GM23248 (cell line): ENCODE measurements at regions not wholly inside any gene's neighbourhood (a gene's known extent, or its start where the extent isn't known, plus 50 kb on each side); places are given as distances from the start of the nearest gene placed in this dataset.

Experiments used
- DNase-seq: peaks from one replicate; pipeline ENCODE4 v3.0.0-alpha.2; 2015
- H2AFZ ChIP-seq: fragments of 200-600 bp; sonication (generic); 2 replicates; pipeline ENCODE4 v1.6.1; 2016; ENCODE audit warnings: antibody characterized with exemption
- H3F3A ChIP-seq: fragments of 200-600 bp; sonication (generic); 2 replicates; pipeline ENCODE4 v1.6.1; 2016; ENCODE audit warnings: mild to moderate bottlenecking, antibody characterized with exemption, mixed run types; ENCODE audit not compliant: insufficient read depth
- H3K27ac ChIP-seq: fragments of 200-600 bp; sonication (generic); 2 replicates; pipeline ENCODE4 v1.5.1; 2016; ENCODE audit warnings: mild to moderate bottlenecking
- H3K27me3 ChIP-seq: fragments of 200-600 bp; sonication (generic); replicated peaks from 2 replicates; pipeline ENCODE4 v1.6.1; 2016; ENCODE audit warnings: mild to moderate bottlenecking; ENCODE audit not compliant: insufficient read depth
- H3K36me3 ChIP-seq: fragments of 200-600 bp; sonication (generic); 2 replicates; pipeline ENCODE4 v1.6.1; 2016; ENCODE audit warnings: low read depth, mild to moderate bottlenecking
- H3K4me1 ChIP-seq: fragments of 200-600 bp; sonication (generic); 2 replicates; pipeline ENCODE4 v1.6.1; 2016; ENCODE audit warnings: mild to moderate bottlenecking; ENCODE audit not compliant: insufficient read depth
- H3K4me2 ChIP-seq: fragments of 200-600 bp; sonication (generic); one replicate; pipeline ENCODE4 v1.6.1; 2016; ENCODE audit warnings: mild to moderate bottlenecking; ENCODE audit not compliant: unreplicated experiment
- H3K4me3 ChIP-seq: fragments of 200-600 bp; sonication (generic); 2 replicates; pipeline ENCODE4 v1.5.1; 2016; ENCODE audit warnings: mild to moderate bottlenecking
- H3K79me2 ChIP-seq: fragments of 200-600 bp; sonication (generic); 2 replicates; pipeline ENCODE4 v1.6.1; 2016; ENCODE audit warnings: mild to moderate bottlenecking; ENCODE audit not compliant: insufficient read depth
- H3K9ac ChIP-seq: fragments of 200-600 bp; sonication (generic); 2 replicates; pipeline ENCODE4 v1.6.1; 2016; ENCODE audit warnings: mild to moderate bottlenecking
- H3K9me2 ChIP-seq: fragments of 200-600 bp; sonication (generic); 2 replicates; pipeline ENCODE4 v1.6.1; 2016; ENCODE audit warnings: mixed run types, mild to moderate bottlenecking, moderate library complexity; ENCODE audit not compliant: insufficient read depth
- H3K9me3 ChIP-seq: fragments of 200-600 bp; sonication (generic); one replicate; pipeline ENCODE4 v1.6.1; 2017; ENCODE audit warnings: low read depth
- H4K20me1 ChIP-seq: fragments of 200-600 bp; sonication (generic); 2 replicates; pipeline ENCODE4 v1.6.0; 2016; ENCODE audit not compliant: insufficient read depth
- EZH2 ChIP-seq: fragments of 200-600 bp; sonication (generic); IDR thresholded peaks from 2 replicates; pipeline ENCODE4 v1.6.1; 2018; ENCODE audit warnings: antibody characterized with exemption, mild to moderate bottlenecking; ENCODE audit not compliant: insufficient read depth, poor library complexity, severe bottlenecking
- EZH2phosphoT487 ChIP-seq: fragments of 200-600 bp; sonication (generic); IDR thresholded peaks from 2 replicates; pipeline ENCODE4 v1.6.1; 2018; ENCODE audit warnings: antibody characterized with exemption, moderate library complexity, mild to moderate bottlenecking, low read depth; ENCODE audit not compliant: insufficient read depth
- WGBS, 2 experiments: methylation state at CpG; one replicate each; pipeline ENCODE4 v1.1.6; 2015 to 2017; ENCODE audit warnings: low lambda C conversion rate in 2 of 2, low coverage in 1 of 2; ENCODE audit errors: missing lambda C conversion rate in 2 of 2; 5-methylcytosine and 5-hydroxymethylcytosine counted together
- in situ Hi-C: fragments of 300-500 bp; cut with MboI; formaldehyde crosslinking; loops from 2 replicates; pipeline ENCODE4 v1.15.0; 2020

- Histone ChIP-seq H3F3A (no peaks in the 10 kb centered on the region), H4K20me1 (no peaks in the 10 kb centered on the region), H3K9me3 (no peaks in the 10 kb centered on the region), H3K27ac (no peak overlapping the region), H3K9me2 (no peaks in the 10 kb centered on the region), H3K79me2 (no peaks in the 10 kb centered on the region), H2AFZ (no peak overlapping the region), H3K27me3 (peaks cover 20% of the 10 kb centered on the region; the same call in 1 of the 2 replicates), H3K4me1 (no peaks in the 10 kb centered on the region), H3K4me3 (no peak overlapping the region), H3K4me2 (no peak overlapping the region), H3K36me3 (no peaks in the 10 kb centered on the region), H3K9ac (no peak overlapping the region)
- WGBS, 2 experiments = 2 to 15% methylated on average over 1 of the region's 1 CpG
- TF ChIP-seq EZH2 = no peak
- TF ChIP-seq EZH2phosphoT487 = no peak
- in situ Hi-C loops = no loop called here
- DNase-seq = no peak
These were observed 95.7 kb downstream of the ICOS start for GRCh38 chr2:204032301-204032700.

- TF ChIP-seq EZH2phosphoT487 = no peak
- no peak for TF ChIP-seq EZH2
- Histone ChIP-seq H3K9me2 (no peaks in the 10 kb centered on the region), H3K9me3 (no peaks in the 10 kb centered on the region), H3K79me2 (no peaks in the 10 kb centered on the region), H3K4me3 (no peak overlapping the region), H3K36me3 (no peaks in the 10 kb centered on the region), H3K4me2 (no peak overlapping the region), H2AFZ (no peak overlapping the region), H3K27me3 (peaks cover 20% of the 10 kb centered on the region; the same call in 1 of the 2 replicates), H3K9ac (no peak overlapping the region), H3K4me1 (no peaks in the 10 kb centered on the region), H3K27ac (no peak overlapping the region), H4K20me1 (no peaks in the 10 kb centered on the region), H3F3A (no peaks in the 10 kb centered on the region)
- DNase-seq = no peak
- in situ Hi-C loops = no loop called here
- WGBS, 2 experiments = 64 to 70% methylated on average over 8 of the region's 8 CpGs
These were observed 97.3 kb downstream of the ICOS start for GRCh38 chr2:204033611-204034495.

GRCh38 chr2:204036706-204037105, 100.1 kb downstream of the ICOS start:
- no peak overlapping the region for H3K27ac ChIP-seq
- H3K4me1 ChIP-seq = no peaks in the 10 kb centered on the region
- H3K4me2 ChIP-seq = no peak overlapping the region
- 49 to 50% methylated on average over 4 of the region's 4 CpGs for WGBS, 2 experiments
- H4K20me1 ChIP-seq = no peaks in the 10 kb centered on the region
- no peak overlapping the region for H2AFZ ChIP-seq
- in situ Hi-C loops = no loop called here
- H3F3A ChIP-seq = no peaks in the 10 kb centered on the region
- no peak for DNase-seq
- no peaks in the 10 kb centered on the region for H3K36me3 ChIP-seq
- TF ChIP-seq EZH2phosphoT487 = no peak
- no peak for TF ChIP-seq EZH2
- no peaks in the 10 kb centered on the region for H3K9me3 ChIP-seq
- no peak overlapping the region for H3K9ac ChIP-seq
- H3K4me3 ChIP-seq = no peak overlapping the region
- peaks cover 6% of the 10 kb centered on the region; the same call in 1 of the 2 replicates for H3K27me3 ChIP-seq
- no peaks in the 10 kb centered on the region for H3K9me2 ChIP-seq
- H3K79me2 ChIP-seq = no peaks in the 10 kb centered on the region

GRCh38 chr2:204037286-204037685, 100.7 kb downstream of the ICOS start:
- WGBS, 2 experiments = 76 to 79% methylated on average over 2 of the region's 2 CpGs
- H3K9ac ChIP-seq = no peak overlapping the region
- no peak overlapping the region for H3K27ac ChIP-seq
- no peak overlapping the region for H3K4me3 ChIP-seq
- H3K36me3 ChIP-seq = no peaks in the 10 kb centered on the region
- no peaks in the 10 kb centered on the region; the same call in 1 of the 2 replicates for H3K27me3 ChIP-seq
- no peaks in the 10 kb centered on the region for H4K20me1 ChIP-seq
- no peaks in the 10 kb centered on the region for H3K4me1 ChIP-seq
- H3K9me3 ChIP-seq = no peaks in the 10 kb centered on the region
- in situ Hi-C loops = no loop called here
- H3K9me2 ChIP-seq = no peaks in the 10 kb centered on the region
- H3K4me2 ChIP-seq = no peak overlapping the region
- no peaks in the 10 kb centered on the region for H3K79me2 ChIP-seq
- no peaks in the 10 kb centered on the region for H3F3A ChIP-seq
- H2AFZ ChIP-seq = no peak overlapping the region
- TF ChIP-seq EZH2 (no peak), EZH2phosphoT487 (no peak)
- no peak for DNase-seq
